HG03159 (cell line): ENCODE measurements at regions not wholly inside any gene's neighbourhood (a gene's known extent, or its start where the extent isn't known, plus 50 kb on each side); places are given as distances from the start of the nearest gene placed in this dataset.

Experiments
- ATAC-seq: cut with Tn5 transposase; IDR thresholded peaks from one replicate; pipeline ENCODE4 v1.9.1; 2021; ENCODE audit warnings: mild to moderate bottlenecking, moderate library complexity; ENCODE audit not compliant: unreplicated experiment

DNA sequence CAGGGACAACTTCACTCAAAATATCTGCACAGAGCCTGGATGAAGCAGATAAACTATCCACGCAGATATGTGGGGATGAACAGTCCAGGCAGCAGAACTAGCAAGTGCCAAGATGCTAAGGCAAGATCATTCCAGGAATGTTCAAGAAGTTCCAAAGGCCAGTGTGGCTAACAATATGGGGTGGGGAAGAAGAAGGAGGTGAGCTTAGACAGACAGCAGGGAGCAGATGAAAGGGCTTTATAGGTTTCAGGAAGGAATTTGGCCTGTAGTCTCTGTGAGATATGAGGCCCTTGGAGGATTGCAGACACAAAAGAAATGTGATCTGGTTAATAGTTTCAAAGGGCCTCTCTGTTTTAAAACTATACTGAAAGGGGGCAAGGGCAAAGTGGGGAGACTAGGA lies 63.5 kb upstream of the PPM1H start:
- ATAC-seq = no peak

DNA sequence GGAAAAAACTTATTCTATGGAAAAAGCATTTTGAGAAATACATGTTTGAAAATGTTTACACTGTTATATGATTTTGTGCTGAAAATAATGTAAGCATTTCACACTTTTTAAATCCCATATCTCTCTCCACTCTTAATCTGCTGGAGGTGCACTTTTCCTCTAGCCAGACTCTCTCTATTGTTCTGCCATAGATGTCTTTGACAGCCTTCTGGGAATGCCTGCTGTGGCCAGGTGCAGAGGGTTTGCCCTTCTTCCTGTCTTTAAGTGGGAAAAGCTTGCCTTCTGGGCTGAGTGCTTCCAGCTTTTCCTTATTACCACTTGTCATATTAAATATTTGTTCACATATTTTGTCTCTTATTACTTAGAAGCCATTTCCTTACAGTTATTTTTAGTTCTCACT lies 60.1 kb upstream of the PPM1H start:
- ATAC-seq = no peak

DNA sequence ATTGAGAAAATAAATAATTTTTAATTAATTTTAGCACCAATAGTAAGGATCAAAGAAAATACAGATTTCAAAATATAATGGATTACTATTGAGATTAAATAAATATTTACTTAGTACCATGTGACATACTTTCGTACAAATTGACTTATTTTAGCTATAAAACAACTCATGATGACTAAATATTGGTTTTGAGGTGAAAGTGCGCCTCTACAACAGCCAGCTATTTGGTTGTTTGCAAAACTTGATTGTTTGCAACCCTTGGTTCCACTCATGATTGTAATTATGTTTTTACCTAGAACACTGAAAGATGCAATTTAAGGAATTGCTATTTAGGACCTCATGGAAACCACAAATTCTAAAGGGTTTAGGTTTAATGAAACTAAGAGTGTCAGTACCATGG lies 51.9 kb upstream of the PPM1H start:
- no peak for ATAC-seq
